GM04504 (cell line): ENCODE measurements at regions not wholly inside any gene's neighbourhood (a gene's known extent, or its start where the extent isn't known, plus 50 kb on each side); places are given as distances from the start of the nearest gene placed in this dataset.

Source experiments
- DNase-seq: peaks from one replicate; pipeline ENCODE4 v3.0.0-alpha.2; 2012; ENCODE audit warnings: low read depth

DNA sequence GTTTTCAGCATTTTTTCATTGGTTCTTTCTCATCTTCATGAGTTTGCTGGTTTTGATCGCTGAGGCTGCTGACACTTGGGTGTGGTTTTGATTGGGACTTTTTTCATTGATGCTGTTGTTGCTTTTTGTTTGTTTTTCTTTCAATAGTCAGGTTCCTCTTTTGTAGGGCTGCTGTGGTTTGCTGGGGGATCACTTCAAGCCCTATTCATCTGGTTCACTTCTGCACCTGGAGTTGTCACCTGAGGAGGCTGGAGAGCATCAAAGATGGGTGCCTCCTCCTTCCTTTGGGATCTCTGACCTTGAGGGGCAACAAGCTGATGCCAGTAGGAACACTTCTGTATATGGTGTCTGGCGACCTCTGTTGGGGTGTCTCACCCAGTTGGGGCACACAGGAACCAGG is 1279.9 kb upstream of the TMPRSS15 start:
- DNase-seq, result no peak

DNA sequence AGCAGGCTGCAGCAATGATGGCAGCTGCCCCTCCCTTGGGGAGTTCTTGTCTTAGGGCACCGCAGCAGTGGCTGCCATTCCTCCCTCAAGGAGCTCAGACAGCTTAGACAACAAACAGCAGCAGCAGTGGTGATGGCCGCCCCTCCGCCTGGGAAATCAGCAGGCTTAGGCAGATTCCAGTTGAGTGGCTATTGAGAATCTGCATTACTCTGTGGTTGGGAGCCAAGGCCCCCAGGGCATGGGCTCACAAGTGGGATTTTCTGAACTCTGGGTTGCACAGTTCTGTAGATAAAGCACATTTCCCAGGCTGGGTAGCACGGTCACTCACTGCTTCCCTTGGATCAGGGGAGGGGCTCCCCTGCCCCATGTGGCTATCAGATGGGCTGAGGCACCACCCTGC is 1280.7 kb upstream of the TMPRSS15 start:
- DNase-seq, result no peak

DNA sequence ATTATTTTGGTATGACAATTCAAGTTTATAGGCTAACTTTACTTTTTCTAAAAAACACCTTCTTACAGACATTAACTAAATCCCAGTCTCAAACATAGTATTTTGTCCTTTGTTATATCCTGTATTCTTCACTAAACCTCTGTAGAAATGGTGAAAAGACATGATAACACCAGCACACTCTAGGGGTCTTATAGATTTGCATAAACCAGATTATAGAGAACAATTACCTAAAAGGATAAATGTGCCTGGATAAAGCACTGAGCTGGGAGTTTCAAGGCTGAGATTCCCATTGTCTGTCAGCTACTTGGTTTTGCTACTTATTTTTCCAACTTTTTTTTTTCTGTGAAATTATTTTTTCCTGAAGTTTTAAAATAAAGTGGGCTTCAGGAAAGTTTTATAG is 1288.6 kb upstream of the TMPRSS15 start:
- DNase-seq, result no peak

DNA sequence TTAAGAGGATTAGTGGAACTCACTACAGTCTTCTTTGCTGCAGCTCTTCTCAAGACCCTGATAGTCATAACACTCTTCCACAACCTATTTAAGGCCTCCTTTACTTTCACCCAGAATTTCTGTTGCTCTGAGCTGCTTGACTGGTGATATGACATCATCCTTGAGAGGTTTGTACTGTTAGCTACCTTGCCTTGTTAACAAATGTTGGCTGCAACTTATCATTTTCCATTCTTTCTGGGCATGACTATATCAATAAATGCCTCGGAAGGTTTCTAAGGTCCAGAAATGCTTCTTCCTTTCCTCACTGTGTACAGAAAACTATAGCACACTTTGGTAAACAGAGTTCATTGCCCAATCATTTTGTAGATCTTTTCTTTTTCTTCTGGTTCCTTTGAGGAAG is 1292.2 kb upstream of the TMPRSS15 start:
- no peak for DNase-seq

DNA sequence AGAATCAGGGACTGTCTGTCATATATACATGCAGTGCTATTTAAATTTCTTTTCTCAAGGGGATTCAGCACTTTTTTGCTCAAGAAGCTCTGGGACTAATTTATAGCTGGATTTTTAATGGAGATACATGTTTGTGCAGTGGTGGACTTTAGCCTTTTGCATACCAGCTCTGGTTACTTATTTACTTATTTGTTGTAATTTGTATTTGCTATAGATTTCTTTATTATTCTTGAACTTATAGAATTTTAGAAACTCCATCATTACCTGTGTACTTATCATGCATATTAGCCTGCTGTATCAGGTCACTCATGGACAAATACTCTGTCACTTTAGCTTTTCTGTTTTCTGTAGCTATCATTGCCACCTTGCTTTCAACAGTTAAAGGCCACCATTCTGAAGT is 1296.9 kb upstream of the TMPRSS15 start:
- no peak for DNase-seq

DNA sequence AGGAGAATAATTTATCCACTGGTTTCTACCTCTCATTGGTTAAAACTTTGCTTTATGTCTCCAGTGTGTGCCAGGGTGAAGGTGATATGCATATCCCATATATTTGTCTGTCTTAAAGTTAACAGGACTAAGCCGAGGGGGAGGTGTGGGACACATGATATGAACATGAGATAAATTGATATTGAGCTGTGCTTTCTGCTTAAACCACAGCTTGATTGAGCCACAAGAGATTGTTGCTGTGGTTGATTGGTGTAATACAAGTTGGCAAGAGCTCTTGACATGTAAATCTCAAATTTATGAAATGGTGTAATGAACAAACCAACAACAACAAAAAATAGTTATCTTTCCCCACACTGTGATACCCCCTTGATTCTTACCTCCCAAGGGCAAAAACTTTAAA is 1295.5 kb upstream of the NCAM2 start:
- no peak for DNase-seq

DNA sequence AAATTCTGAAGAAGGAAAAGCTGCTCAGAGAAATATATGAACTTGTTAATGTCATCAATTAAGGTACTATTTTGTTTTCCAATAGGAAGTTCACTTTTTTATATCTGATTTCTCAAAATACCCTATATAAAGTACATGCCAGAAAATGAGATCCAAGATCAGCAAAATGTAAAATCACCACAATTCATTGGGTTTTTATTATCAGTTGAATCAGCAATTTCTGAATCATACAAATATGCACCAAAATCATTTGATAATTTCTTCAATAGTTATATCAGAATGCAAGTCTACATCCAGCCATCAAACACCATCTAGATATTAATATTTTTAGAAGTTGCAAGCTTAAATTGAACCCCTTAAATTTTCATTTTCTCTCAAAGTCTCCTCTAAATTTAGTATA is 1293.4 kb upstream of the NCAM2 start:
- DNase-seq, result no peak

DNA sequence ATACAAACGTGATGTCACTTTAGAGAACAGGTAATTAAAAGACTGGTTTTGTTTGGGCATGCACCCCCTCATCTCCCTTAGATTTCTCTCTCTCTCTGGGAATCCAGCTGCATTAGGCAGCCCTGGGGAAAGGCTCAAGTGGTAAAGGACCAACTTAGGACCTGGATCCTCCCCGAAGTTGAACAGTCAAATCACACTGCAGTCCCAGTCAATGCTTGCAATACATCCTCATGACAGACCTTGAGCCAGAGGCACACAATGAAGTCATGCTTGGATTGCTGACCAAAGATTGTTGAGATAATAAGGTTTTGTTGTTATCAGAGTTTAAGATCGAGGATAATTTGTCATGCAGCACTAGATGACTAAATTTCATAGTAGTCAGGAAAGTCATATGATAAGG is 1285.8 kb upstream of the NCAM2 start:
- no peak for DNase-seq

DNA sequence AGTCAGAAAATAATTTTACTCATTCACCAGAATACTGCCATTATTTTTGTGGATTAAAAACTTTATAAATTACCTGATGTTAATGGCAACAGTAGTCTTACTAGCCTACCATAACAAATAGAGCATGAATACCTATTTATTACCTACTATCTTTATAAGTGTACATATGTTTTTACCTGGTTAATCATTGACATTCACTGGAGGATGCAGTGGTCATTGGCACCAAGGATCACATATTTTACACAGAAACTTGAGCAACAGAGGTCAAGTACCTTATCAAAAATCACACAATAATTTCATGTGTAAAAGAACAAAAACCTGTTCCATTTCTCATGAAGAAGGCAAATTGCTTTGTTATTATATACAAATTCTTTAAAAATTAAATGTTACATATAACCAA is 1284.9 kb upstream of the NCAM2 start:
- DNase-seq, result no peak

DNA sequence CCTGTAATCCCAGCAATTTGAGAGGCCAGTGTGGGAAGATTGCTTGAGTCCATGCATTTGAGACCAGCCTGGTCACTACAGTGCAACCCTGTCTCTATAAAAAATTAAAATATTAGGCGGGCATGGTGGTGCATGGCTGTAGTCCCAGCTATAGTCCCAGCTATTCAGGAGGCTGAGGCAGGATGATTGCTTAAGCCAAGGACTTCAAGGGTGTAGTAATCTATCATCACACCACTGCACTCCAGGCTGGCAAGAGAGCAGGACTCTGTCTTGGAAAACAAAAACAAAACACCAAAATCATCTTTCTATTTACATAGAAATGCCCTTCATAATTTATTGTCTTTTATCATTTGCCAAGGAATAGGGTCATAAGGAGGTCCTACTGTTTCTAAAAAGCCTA is 1274.1 kb upstream of the NCAM2 start:
- no peak for DNase-seq

DNA sequence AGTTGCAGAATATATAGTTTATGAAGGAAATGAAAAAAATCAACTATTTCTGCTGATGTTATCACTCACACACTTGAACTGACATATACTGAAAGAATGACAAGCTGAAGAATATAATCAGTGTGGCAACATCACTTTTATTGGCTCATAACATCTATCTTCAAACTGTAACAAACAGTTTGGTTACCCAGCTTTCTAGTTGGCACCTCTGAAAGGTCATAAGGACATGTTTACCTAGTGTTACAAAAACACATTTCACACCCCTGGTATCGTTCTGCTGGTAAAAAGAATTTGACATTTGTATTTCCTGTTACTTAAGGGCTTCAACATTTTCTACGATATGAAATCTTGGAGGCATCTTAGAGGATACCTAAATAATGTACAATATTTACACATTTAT is 1267.0 kb upstream of the NCAM2 start:
- no peak for DNase-seq

DNA sequence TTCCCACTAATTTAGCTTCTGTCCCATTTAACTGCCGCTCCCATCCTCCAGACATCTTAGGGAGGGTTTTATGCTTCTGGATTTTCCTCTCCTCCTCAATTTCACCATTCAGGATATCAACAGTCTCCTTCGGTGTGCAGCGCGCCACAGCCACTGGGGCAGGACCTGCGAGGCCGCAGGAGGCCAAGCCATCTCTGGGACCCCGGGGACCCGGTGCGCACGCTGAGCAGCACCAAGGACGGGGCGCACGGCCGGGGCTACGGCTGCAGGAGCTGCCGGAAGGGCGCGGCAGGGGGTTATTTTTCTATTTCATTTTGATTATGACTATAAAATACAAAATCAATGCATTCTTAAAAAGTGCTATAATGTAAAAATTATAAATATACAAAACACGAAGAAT is 1238.4 kb upstream of the NCAM2 start:
- DNase-seq, result no peak

DNA sequence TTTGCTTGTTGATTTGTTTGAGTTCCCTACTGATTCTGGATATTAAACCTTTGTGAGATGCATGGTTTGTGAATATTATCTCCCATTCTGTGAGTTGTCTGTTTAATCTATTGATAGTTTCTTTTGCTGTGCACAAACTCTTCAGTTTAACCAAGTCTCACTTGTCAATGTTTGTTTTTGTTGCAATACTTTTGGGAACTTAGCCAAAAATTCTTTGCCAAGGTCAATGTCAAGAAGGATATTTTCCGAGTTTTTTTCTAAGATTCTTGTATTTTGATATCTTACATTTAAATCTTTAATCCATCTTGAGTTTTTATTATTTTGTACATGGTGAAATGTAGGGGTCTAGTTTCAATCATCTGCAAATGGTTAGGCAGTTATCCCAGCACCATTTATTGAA is 1230.7 kb upstream of the NCAM2 start:
- DNase-seq, result no peak

DNA sequence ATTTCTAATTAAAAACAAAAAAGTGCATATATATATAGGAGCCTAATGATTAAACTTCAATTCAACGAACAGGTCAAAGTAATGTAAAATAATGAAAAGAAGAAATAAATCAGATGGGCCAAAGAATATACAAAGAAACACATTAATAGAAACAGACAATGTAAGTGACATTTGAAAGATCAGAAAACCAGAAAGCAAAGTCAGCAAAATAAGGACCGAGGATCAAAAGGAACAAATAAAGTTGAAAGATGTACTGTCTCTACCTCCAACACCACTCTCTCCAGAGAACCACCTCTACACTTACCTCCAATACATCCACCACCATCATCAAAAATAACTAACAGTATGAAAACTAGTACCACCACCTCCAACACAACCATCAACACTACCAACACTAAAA is 1226.3 kb upstream of the NCAM2 start:
- no peak for DNase-seq

DNA sequence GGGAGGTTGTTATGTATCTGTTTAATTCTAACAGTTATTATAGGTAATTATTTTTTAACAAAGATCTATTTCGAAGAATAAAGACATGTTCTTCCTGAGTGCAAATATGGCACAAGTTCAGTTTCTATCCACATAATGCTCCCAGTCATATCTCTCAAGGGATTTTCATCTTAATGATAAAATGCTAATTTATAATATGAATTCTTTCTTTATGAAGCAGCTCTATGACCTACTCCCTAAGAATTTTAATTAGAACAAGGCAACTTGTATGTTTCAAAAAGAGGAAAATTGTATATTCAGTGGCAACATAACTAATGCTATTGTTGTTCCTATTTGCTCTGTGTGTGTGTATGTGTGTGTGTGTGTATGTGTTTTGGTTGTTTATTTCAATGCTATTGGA is 1222.1 kb upstream of the NCAM2 start:
- no peak for DNase-seq

DNA sequence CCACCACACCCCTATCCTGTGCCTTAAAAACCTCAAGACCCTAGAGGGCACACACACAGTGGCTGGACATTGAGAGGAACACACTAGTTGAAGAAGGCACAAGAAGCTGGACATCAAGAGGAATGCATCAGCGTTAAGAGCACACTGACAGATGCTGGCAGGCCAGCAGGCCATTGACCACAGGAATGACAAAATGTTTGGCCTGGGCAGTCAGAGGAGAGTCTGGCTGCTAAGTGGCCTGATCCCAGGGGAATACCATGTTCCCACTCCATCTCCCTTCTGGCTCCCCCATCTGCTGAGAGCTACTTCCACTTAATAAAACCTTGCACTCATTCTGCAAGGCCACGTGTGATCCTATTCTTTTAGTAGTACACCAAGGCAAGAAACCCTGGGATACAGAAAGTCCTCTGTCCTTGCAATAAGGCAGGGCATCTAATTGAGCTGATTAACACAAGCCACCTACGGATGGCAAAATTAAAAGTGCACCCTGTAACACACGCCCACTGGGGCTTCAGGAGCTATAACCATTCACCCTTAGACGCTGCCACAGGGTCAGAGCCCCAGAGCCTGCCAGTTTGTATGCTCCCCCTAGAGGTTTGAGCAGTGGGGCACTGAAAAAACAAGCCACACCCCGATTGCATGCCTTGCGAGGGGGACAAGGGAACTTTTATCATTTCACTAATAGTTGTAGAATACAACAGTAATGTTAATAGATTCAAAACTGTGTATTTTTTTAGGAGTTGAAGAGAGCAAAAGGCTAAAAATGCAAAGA is 1216.1 kb upstream of the NCAM2 start:
- DNase-seq, result no peak

DNA sequence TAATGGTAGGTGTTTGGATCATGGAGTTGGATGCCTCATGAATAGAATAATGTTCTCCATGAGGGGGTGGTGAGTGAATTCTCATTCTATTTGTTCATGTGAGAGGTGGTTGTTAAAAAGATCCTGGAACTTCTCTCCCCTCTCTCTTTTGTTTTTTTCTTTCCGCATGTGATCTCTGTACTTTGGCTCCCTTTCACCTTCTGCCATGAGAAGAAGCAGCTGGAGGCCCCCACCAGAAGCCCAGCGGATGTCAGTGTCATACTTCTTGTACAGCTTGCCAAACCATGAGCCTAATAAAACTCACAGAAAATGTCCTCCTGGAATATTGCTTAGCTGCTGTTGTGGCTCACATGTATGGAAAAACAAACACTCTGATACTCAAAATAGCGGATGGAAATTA is 1212.3 kb upstream of the NCAM2 start:
- DNase-seq, result no peak

DNA sequence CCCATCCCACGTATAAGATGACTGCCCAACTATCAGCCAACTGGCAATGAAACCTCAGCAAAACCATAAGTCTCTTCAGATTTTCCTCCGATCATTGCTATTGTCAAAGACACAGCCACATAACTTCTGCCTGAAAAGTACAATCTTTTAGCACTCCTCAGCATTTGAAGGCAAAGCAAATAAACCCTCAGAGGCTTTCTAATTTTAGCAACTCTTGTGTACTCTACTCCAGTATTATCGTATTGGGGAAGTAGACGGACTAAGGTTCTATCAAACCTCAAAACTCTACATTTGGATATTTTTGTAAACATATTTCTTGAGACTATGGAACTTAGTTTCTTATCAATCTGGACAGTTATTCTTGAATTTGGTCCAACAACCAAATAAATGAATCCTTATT is 1206.2 kb upstream of the NCAM2 start:
- no peak for DNase-seq

DNA sequence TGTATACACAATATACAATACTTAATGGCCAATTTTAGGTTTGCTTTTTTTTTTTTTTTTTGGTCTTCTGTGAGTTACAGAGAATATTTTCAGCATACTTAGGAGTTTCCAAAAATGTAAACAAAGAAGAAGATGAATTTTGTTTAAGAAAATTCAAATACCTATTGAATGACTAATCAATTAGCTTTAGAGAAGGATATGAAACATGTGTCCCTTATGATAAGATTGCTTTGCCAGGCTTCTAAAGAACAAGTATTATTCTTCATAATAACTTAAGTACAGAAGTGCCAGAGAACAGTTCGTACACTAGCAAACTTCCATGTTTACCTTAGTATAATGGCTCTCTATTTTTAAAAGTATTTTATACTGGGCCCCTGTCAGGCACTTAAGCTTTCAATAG is 1191.0 kb upstream of the NCAM2 start:
- no peak for DNase-seq

DNA sequence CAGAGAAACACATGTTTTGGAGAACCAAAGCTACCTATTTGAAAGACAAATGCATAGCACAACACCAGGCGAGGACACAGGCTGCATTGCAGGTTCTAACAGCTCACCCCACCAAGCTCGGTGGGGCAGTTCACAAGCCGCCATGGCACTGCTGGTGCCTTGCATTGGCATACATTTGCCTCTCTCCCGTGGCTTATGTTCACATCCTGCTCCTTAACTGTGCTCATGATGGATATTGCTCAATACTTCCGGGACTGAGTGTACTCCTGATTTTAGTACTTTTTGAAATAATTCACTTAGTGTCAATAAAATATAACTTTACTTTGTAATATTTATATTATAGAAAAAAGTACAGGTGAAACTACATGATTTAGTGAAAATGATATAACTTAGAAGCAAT is 1187.4 kb upstream of the NCAM2 start:
- no peak for DNase-seq

DNA sequence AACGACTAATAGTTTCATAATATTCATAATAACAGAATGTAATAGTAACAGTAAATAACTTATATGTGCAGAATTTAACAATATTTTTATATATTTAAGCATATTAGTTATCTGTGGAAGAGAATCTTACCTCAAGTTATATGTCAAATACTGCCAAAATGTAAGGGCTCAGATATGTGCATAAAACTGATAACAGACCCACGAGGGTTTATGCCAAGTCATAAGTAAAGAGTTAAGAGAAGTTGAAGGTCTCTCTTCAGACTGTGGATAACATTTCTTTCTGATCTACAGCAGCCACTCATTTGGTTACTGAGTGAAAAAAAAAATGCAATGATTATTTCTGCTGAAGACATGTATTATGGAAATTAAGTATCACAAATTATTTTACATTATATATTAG is 1167.8 kb upstream of the NCAM2 start:
- no peak for DNase-seq

DNA sequence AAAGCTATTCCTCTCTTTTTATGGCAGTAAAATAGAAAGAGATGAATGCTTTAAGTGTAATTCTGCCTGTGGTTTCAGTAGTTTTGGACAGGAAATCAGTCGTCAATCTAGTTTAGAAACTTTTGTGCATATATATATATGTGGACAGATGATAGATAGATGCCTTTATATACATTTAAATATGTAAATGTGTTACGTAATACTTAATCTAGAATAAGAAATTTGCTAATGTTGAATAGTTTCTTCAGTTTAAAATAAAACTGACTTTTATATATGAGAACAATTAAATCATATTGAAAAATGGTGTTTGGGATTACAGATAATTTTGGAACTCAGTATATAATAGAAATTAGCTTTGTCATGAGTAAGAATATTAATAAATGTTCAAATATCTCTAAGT is 1165.7 kb upstream of the NCAM2 start:
- no peak for DNase-seq

DNA sequence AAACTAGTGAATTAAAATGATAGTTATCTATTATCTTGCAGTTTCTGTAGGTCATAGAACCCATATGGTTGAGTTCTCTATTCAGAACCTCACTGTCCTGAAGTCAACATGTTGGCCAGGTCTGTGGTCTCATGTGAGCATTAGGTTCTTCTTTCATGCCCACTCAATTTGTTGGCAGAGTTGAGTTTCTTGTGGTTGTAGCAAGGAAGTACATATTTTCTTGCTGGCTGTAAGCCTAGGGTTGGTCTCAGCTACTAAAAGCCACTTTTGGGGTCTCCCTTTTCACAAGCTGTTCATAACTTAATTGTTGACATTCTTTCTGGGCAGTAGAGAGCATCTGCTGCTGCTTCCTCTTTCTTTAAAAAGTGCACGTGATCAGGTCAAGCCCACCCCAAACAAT is 1165.1 kb upstream of the NCAM2 start:
- no peak for DNase-seq

DNA sequence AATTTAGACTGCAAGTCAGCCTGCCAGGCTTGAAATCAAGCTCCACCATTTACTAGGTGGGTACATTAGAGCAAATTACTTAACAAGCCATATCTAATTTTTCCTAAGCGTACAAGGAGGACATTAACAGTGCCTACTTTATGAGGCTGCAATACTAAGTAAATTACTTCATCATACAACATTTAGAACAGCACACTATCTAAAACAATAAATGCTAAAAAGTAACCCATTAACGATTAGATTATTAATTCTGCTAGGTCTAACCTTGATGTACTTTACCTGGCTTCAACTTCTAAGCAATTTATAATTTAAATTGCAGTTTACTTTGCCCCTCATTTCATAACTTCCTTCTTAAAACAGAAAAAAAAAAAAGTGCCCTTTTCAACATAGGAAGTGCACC is 1155.6 kb upstream of the NCAM2 start:
- no peak for DNase-seq

DNA sequence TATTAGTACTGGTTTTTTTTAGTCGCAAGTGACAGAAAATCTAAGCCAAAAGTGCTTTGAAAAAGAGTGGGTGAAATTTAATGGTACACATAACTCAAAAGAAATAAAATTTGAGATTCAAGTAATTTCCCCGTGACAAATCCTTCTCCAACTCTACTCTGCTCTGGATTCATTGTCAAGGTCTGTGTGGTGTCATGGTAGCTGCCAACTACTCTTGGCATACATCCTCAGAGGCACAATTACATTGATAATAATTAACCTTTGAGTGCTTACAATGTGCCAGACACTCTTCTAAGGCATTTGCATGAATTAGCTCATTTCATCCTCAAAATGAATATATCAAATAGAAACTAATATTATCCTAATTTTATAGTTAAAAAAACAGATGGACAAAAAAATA is 1153.9 kb upstream of the NCAM2 start:
- DNase-seq, result no peak
